ENCODE measurements at regions not wholly inside any gene's neighbourhood (a gene's known extent, or its start where the extent isn't known, plus 50 kb on each side); places are given as distances from the start of the nearest gene placed in this dataset.

DNA sequence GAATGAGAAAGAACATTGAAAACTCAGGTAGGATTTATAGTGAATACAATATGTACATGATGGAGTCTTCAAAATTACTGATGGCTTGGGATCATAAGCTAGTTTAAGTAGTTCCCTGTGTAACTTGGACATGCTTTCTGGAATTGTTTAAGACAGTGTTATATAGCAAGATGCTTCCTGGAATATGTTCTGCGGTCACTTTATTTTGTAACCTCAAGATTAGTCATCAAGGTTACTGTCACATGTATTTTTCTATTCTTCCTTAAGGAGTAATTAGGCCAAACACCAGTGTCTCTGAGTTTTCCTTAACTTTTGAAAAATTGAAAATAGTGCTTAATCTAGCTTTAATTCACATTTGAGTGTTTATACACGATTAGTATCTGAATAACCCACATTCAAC lies 760.3 kb upstream of the ARRDC4 start (continued):
- TF ChIP-seq, protein P1, sequence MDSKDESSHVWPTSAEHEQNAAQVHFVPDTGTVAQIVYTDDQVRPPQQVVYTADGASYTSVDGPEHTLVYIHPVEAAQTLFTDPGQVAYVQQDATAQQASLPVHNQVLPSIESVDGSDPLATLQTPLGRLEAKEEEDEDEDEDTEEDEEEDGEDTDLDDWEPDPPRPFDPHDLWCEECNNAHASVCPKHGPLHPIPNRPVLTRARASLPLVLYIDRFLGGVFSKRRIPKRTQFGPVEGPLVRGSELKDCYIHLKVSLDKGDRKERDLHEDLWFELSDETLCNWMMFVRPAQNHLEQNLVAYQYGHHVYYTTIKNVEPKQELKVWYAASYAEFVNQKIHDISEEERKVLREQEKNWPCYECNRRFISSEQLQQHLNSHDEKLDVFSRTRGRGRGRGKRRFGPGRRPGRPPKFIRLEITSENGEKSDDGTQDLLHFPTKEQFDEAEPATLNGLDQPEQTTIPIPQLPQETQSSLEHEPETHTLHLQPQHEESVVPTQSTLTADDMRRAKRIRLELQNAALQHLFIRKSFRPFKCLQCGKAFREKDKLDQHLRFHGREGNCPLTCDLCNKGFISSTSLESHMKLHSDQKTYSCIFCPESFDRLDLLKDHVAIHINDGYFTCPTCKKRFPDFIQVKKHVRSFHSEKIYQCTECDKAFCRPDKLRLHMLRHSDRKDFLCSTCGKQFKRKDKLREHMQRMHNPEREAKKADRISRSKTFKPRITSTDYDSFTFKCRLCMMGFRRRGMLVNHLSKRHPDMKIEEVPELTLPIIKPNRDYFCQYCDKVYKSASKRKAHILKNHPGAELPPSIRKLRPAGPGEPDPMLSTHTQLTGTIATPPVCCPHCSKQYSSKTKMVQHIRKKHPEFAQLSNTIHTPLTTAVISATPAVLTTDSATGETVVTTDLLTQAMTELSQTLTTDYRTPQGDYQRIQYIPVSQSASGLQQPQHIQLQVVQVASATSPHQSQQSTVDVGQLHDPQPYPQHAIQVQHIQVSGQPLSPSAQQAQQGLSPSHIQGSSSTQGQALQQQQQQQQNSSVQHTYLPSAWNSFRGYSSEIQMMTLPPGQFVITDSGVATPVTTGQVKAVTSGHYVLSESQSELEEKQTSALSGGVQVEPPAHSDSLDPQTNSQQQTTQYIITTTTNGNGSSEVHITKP (IDR thresholded peaks at IDR 0.05; ENCODE audit: partially characterized antibody) = no peak
- TF ChIP-seq, protein P2, sequence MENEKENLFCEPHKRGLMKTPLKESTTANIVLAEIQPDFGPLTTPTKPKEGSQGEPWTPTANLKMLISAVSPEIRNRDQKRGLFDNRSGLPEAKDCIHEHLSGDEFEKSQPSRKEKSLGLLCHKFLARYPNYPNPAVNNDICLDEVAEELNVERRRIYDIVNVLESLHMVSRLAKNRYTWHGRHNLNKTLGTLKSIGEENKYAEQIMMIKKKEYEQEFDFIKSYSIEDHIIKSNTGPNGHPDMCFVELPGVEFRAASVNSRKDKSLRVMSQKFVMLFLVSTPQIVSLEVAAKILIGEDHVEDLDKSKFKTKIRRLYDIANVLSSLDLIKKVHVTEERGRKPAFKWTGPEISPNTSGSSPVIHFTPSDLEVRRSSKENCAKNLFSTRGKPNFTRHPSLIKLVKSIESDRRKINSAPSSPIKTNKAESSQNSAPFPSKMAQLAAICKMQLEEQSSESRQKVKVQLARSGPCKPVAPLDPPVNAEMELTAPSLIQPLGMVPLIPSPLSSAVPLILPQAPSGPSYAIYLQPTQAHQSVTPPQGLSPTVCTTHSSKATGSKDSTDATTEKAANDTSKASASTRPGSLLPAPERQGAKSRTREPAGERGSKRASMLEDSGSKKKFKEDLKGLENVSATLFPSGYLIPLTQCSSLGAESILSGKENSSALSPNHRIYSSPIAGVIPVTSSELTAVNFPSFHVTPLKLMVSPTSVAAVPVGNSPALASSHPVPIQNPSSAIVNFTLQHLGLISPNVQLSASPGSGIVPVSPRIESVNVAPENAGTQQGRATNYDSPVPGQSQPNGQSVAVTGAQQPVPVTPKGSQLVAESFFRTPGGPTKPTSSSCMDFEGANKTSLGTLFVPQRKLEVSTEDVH (IDR thresholded peaks at IDR 0.05; ENCODE audit: low read depth, partially characterized antibody) = no peak
- TF ChIP-seq SIRT6 (IDR thresholded peaks at IDR 0.05; ENCODE audit: low read depth, low read length) (no peak), ZBED1 (IDR thresholded peaks at IDR 0.05) (no peak), ZNF764 (CRISPR knock-in tag; IDR thresholded peaks at IDR 0.05; ENCODE audit: low read depth) (no peak), ZNF212 (CRISPR knock-in tag; IDR thresholded peaks at IDR 0.05) (no peak)
- TF ChIP-seq, protein P3, sequence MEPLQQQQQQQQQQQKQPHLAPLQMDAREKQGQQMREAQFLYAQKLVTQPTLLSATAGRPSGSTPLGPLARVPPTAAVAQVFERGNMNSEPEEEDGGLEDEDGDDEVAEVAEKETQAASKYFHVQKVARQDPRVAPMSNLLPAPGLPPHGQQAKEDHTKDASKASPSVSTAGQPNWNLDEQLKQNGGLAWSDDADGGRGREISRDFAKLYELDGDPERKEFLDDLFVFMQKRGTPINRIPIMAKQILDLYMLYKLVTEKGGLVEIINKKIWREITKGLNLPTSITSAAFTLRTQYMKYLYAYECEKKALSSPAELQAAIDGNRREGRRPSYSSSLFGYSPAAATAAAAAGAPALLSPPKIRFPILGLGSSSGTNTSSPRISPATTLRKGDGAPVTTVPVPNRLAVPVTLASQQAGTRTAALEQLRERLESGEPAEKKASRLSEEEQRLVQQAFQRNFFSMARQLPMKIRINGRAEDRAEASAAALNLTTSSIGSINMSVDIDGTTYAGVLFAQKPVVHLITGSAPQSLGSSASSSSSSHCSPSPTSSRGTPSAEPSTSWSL (CRISPR knock-in tag; IDR thresholded peaks at IDR 0.05; ENCODE audit: borderline replicate concordance) = no peak

Data from K562 (cell line).